Natural killer cell (primary cell): ENCODE measurements at regions not wholly inside any gene's neighbourhood (a gene's known extent, or its start where the extent isn't known, plus 50 kb on each side); places are given as distances from the start of the nearest gene placed in this dataset.

ENCODE experiments used
- ATAC-seq, 3 donors: fragments of 150-1000 bp in 2 of 3; fragments of 200-7000 bp in 1 of 3; cut with Tn5 transposase; 1 replicate in 1 of 3; 2 replicates in 2 of 3; pipeline ENCODE4 v1.10.0; 2021; ENCODE audit warnings: mild to moderate bottlenecking in 2 of 3, moderate library complexity in 2 of 3
- DNase-seq, 2 donors: peaks; one replicate each; pipeline versions ENCODE4 v3.0.0 to v3.0.0-alpha.2; 2013 to 2021; ENCODE audit warnings: mixed read lengths in 1 of 2
- H3K27ac ChIP-seq: one replicate; pipeline ENCODE4 v1.5.1; 2013; ENCODE audit warnings: mild to moderate bottlenecking, low read length
- H3K27me3 ChIP-seq: one replicate; pipeline ENCODE4 v1.6.1; 2013; ENCODE audit warnings: low read length; ENCODE audit not compliant: control insufficient read depth, insufficient read depth
- H3K36me3 ChIP-seq: one replicate; pipeline ENCODE4 v1.6.1; 2013; ENCODE audit warnings: low read length; ENCODE audit not compliant: control insufficient read depth, insufficient read depth
- H3K4me1 ChIP-seq: one replicate; pipeline ENCODE4 v1.6.1; 2013; ENCODE audit warnings: low read length; ENCODE audit not compliant: control insufficient read depth, insufficient read depth
- H3K4me3 ChIP-seq: one replicate; pipeline ENCODE4 v1.5.1; 2013; ENCODE audit warnings: low read length
- H3K9me3 ChIP-seq: one replicate; pipeline ENCODE4 v1.6.1; 2013; ENCODE audit warnings: low read length; ENCODE audit not compliant: control insufficient read depth, insufficient read depth
- H3K27ac Mint-ChIP-seq, 2 donors: one replicate each; pipeline ENCODE4 v1.8.0; 2022; ENCODE audit warnings: mild to moderate bottlenecking in 2 of 2, mixed read lengths in 2 of 2, moderate library complexity in 1 of 2
- H3K27me3 Mint-ChIP-seq, 2 donors: one replicate each; pipeline ENCODE4 v1.8.0; 2022; ENCODE audit warnings: low read depth in 2 of 2, mixed read lengths in 2 of 2
- H3K36me3 Mint-ChIP-seq: one replicate; pipeline ENCODE4 v1.8.0; 2022; ENCODE audit warnings: mixed read lengths
- H3K4me1 Mint-ChIP-seq, 2 donors: one replicate each; pipeline ENCODE4 v1.8.0; 2022; ENCODE audit warnings: mixed read lengths in 2 of 2
- H3K4me3 Mint-ChIP-seq: one replicate; pipeline ENCODE4 v1.8.0; 2022; ENCODE audit warnings: mild to moderate bottlenecking, moderate library complexity, mixed read lengths
- H3K9me3 Mint-ChIP-seq, 2 donors: one replicate each; pipeline ENCODE4 v1.8.0; 2022; ENCODE audit warnings: mixed read lengths in 2 of 2
- CTCF ChIP-seq: fragments of 200-600 bp; IDR thresholded peaks from one replicate; pipeline ENCODE4 v1.8.0; 2022; ENCODE audit warnings: antibody characterized with exemption
- WGBS: methylation state at CpG from one replicate; pipeline ENCODE4 v1.1.7; 2013; ENCODE audit warnings: missing lambda C conversion rate; ENCODE audit not compliant: insufficient coverage; 5-methylcytosine and 5-hydroxymethylcytosine counted together
- intact Hi-C: fragments of 100-400 bp; cut with micrococcal nuclease; formaldehyde crosslinking; loops from one replicate; pipeline ENCODE4 v1.14.2; 2022

- ATAC-seq = no peak
- H3K9me3 ChIP-seq = no peaks in the 10 kb centered on the region
- H3K27ac ChIP-seq = no peak overlapping the region
- Mint-ChIP-seq H3K4me3 (no peak overlapping the region), H3K27ac (no peak overlapping the region), H3K36me3 (no peaks in the 10 kb centered on the region), H3K9me3 (peaks cover 3 to 8% of the 10 kb centered on the region in 2 donors), H3K4me1 (no peaks in the 10 kb centered on the region), H3K27me3 (no peaks in the 10 kb centered on the region)
- no peaks in the 10 kb centered on the region for H3K36me3 ChIP-seq
- TF ChIP-seq CTCF = no peak
- no peak overlapping the region for H3K4me3 ChIP-seq
- DNase-seq = no peak
- no peaks in the 10 kb centered on the region for H3K4me1 ChIP-seq
- intact Hi-C loops = no loop called here
- 82% methylated on average over 4 of the region's 5 CpGs for WGBS
- H3K27me3 ChIP-seq = no peaks in the 10 kb centered on the region
These were observed 302.7 kb upstream of the MEOX2 start for GRCh38 chr7:15989194-15989593.

- no peak overlapping the region for H3K27ac Mint-ChIP-seq
- Histone ChIP-seq H3K4me1 (no peaks in the 10 kb centered on the region), H3K9me3 (no peaks in the 10 kb centered on the region), H3K36me3 (no peaks in the 10 kb centered on the region), H3K27me3 (no peaks in the 10 kb centered on the region), H3K4me3 (no peak overlapping the region), H3K27ac (no peak overlapping the region)
- intact Hi-C loops = no loop called here
- no peaks in the 10 kb centered on the region for H3K4me1 Mint-ChIP-seq
- no peak for ATAC-seq
- H3K27me3 Mint-ChIP-seq = no peaks in the 10 kb centered on the region
- no peak for DNase-seq
- TF ChIP-seq CTCF = no peak
- no peaks in the 10 kb centered on the region for H3K36me3 Mint-ChIP-seq
- peaks cover 3 to 13% of the 10 kb centered on the region in 2 donors for H3K9me3 Mint-ChIP-seq
- WGBS = 88% methylated on average over 1 of the region's 2 CpGs
- H3K4me3 Mint-ChIP-seq = no peak overlapping the region
These were observed 299.3 kb upstream of the MEOX2 start for GRCh38 chr7:15985587-15986384.

GRCh38 chr7:15977663-15978062, 291.2 kb upstream of the MEOX2 start:
- Mint-ChIP-seq H3K27me3 (no peaks in the 10 kb centered on the region), H3K36me3 (no peaks in the 10 kb centered on the region), H3K4me3 (no peak overlapping the region), H3K9me3 (peaks cover 4% of the 10 kb centered on the region in 2 donors), H3K4me1 (no peaks in the 10 kb centered on the region), H3K27ac (no peak overlapping the region)
- Histone ChIP-seq H3K27me3 (no peaks in the 10 kb centered on the region), H3K4me1 (no peaks in the 10 kb centered on the region), H3K9me3 (no peaks in the 10 kb centered on the region), H3K36me3 (no peaks in the 10 kb centered on the region), H3K27ac (no peak overlapping the region), H3K4me3 (no peak overlapping the region)
- intact Hi-C loops = no loop called here
- no peak for ATAC-seq
- no peak for TF ChIP-seq CTCF
- 24% methylated on average over 3 of the region's 3 CpGs for WGBS
- DNase-seq = no peak

- Histone ChIP-seq H3K9me3 (no peaks in the 10 kb centered on the region), H3K27me3 (no peaks in the 10 kb centered on the region), H3K4me3 (no peak overlapping the region), H3K27ac (no peak overlapping the region), H3K36me3 (no peaks in the 10 kb centered on the region), H3K4me1 (no peaks in the 10 kb centered on the region)
- Mint-ChIP-seq H3K4me1 (no peaks in the 10 kb centered on the region), H3K4me3 (no peak overlapping the region), H3K27me3 (no peaks in the 10 kb centered on the region), H3K36me3 (no peaks in the 10 kb centered on the region), H3K27ac (no peak overlapping the region), H3K9me3 (peaks cover 0 to 3% of the 10 kb centered on the region in 2 donors)
- no peak for ATAC-seq
- no peak for TF ChIP-seq CTCF
- 10% methylated on average over 2 of the region's 3 CpGs for WGBS
- no peak for DNase-seq
- intact Hi-C loops = no loop called here
These were observed 286.4 kb upstream of the MEOX2 start for GRCh38 chr7:15972862-15973275.
